ENCODE measurements at regions not wholly inside any gene's neighbourhood (a gene's known extent, or its start where the extent isn't known, plus 50 kb on each side); places are given as distances from the start of the nearest gene placed in this dataset.
"Not testable (repeated sequence)": the region's sequence is repeated elsewhere in the genome, so short reads cannot be mapped to it uniquely, and the experiment has no call there.

DNA sequence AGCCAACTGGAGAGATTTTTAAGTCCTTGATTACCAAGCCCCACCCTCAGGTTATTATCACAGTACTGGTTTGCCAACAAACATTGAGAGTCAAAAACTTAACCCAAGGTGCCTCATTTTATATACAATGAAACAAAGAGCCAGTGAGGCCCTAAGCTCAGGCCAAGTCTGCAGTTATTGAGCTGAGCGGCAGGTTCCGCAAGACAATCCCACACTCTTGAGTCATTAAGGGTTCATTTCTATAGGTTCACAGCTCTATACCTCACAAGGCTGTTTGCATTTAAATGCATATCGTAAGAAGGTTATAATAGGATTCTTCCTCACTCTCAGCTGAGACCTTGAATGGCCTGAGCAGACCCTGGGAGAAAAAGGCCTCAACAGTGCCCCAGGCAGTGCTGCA is 268.4 kb upstream of the RGPD4 start:
- no peak overlapping the region for H3K4me3 ChIP-seq (replicated peaks; ENCODE audit: low read depth, low read length)
- DNase-seq (ENCODE audit: extremely low read depth, low read depth) = no peak
- TF ChIP-seq, protein P1, sequence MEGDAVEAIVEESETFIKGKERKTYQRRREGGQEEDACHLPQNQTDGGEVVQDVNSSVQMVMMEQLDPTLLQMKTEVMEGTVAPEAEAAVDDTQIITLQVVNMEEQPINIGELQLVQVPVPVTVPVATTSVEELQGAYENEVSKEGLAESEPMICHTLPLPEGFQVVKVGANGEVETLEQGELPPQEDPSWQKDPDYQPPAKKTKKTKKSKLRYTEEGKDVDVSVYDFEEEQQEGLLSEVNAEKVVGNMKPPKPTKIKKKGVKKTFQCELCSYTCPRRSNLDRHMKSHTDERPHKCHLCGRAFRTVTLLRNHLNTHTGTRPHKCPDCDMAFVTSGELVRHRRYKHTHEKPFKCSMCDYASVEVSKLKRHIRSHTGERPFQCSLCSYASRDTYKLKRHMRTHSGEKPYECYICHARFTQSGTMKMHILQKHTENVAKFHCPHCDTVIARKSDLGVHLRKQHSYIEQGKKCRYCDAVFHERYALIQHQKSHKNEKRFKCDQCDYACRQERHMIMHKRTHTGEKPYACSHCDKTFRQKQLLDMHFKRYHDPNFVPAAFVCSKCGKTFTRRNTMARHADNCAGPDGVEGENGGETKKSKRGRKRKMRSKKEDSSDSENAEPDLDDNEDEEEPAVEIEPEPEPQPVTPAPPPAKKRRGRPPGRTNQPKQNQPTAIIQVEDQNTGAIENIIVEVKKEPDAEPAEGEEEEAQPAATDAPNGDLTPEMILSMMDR (IDR thresholded peaks at IDR 0.05; ENCODE audit: low read depth, low read length, missing control alignments) = no peak

- TF ChIP-seq, protein P1 (IDR thresholded peaks at IDR 0.05; ENCODE audit: low read depth, low read length, missing control alignments) = no peak
- no peak for DNase-seq (ENCODE audit: extremely low read depth, low read depth)
- no peak overlapping the region for H3K4me3 ChIP-seq (replicated peaks; ENCODE audit: low read depth, low read length)
These were observed 257.2 kb upstream of the RGPD4 start for GRCh38 chr2:107569496-107569895.

DNA sequence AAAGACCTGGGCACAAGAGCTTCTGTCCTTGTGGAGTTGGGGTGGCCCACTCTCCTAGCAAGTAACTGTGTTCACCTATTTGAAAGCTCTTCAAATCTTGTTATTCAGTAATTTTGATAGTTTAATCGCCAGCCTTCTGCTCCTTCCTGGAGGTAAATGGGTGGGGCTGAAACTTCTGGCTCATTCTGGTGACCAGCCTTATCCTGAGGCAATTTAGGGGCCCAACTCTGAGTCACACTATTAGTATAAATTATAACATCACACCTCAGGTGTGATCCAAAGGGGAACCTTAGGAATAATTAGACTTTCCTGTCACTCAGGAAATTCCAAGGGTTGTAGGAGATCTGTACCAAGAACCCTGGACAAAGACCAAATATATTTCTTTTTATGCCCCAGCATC is 255.8 kb upstream of the RGPD4 start:
- no peak for DNase-seq (ENCODE audit: extremely low read depth, low read depth)
- TF ChIP-seq, protein P1 (IDR thresholded peaks at IDR 0.05; ENCODE audit: low read depth, low read length, missing control alignments) = no peak
- H3K4me3 ChIP-seq (replicated peaks; ENCODE audit: low read depth, low read length) = no peak overlapping the region

- not testable (repeated sequence) for DNase-seq (ENCODE audit: extremely low read depth, low read depth); H3K4me3 ChIP-seq (replicated peaks; ENCODE audit: low read depth, low read length)
These were observed 253.8 kb upstream of the RGPD4 start for GRCh38 chr2:107572890-107573289.

DNA sequence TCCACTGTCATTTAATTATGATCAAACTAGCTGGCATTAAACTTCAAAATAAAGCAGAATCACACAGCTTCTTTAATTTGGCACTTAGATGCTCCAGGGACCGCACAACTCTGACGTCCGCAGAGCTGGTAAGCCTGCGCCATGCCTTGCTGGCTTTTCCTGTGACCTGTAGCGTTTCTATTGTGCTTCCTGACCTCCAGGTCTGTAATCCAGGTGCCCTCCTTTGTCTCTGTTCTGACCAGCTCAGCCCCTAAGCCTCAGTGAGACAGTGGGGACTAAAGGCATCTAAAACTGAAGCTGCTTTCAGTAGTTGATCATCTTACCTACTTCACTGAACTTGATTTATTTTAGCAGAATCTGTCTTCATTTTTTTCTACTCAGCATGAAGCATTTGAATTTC is 249.7 kb upstream of the RGPD4 start:
- TF ChIP-seq, protein P1 (IDR thresholded peaks at IDR 0.05; ENCODE audit: low read depth, low read length, missing control alignments) = no peak
- no peak for DNase-seq (ENCODE audit: extremely low read depth, low read depth)
- H3K4me3 ChIP-seq (replicated peaks; ENCODE audit: low read depth, low read length) = no peak overlapping the region

DNA sequence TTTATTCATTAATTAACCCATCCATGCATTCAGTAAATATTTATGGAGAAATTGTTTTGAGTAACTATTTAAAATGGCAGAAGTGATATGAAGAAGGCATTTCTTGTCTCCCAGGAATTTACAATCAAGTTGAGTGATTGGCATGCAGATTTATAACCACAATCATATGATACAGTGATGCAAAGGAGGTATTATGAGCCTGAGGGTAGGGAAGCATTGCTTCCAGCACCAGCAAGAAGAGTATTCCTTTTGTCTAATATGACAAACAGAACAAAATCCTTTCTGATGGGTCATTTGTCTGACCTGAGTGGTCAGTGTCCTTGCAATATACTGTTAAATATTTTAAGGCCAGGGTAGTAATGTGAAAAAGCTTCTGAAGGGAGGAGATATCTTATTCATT is 244.2 kb upstream of the RGPD4 start:
- TF ChIP-seq, protein P1 (IDR thresholded peaks at IDR 0.05; ENCODE audit: low read depth, low read length, missing control alignments) = no peak
- no peak for DNase-seq (ENCODE audit: extremely low read depth, low read depth)
- no peak overlapping the region for H3K4me3 ChIP-seq (replicated peaks; ENCODE audit: low read depth, low read length)

DNA sequence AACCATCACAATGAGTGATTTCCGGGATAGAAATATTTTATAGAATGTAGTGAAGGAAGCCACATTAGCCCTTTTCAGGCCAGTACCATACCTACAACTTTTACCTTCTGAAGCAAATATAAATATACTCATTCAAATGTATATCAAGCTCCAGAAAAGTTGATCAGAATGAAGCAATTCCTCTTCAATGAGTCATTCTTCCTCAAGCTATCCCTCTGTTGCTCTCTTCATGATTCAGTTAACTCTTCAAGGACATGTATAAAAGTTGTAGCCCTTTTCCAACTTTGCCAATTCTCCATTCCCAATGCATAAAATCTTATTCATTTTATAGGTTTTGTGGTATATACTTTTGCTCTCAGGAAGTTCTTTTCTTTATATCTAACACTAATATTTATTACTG is 242.1 kb upstream of the RGPD4 start:
- no peak overlapping the region for H3K4me3 ChIP-seq (replicated peaks; ENCODE audit: low read depth, low read length)
- DNase-seq (ENCODE audit: extremely low read depth, low read depth) = no peak
- TF ChIP-seq, protein P1 (IDR thresholded peaks at IDR 0.05; ENCODE audit: low read depth, low read length, missing control alignments) = no peak
